DMS 273 treated with DMSO at 0.1 percent for 48 hours (cell line): ENCODE measurements at regions not wholly inside any gene's neighbourhood (a gene's known extent, or its start where the extent isn't known, plus 50 kb on each side); places are given as distances from the start of the nearest gene placed in this dataset.
"Not testable (repeated sequence)": the region's sequence is repeated elsewhere in the genome, so short reads cannot be mapped to it uniquely, and the experiment has no call there.

Experiments
- DNase-seq: peaks from one replicate; lab custom pipeline; 2025; lab: John Stamatoyannopoulos, UW

- DNase-seq = no peak
These were observed 298.7 kb upstream of the NRG3 start for GRCh38 chr10:81576336-81576735.

GRCh38 chr10:81594991-81595390 lies 280.0 kb upstream of the NRG3 start:
- DNase-seq = no peak

GRCh38 chr10:81600185-81600584 lies 274.8 kb upstream of the NRG3 start:
- DNase-seq = no peak

GRCh38 chr10:81603106-81603620 lies 271.8 kb upstream of the NRG3 start:
- DNase-seq = no peak

- DNase-seq = not testable (repeated sequence)
These were observed 230.5 kb upstream of the NRG3 start for GRCh38 chr10:81644485-81644884.

GRCh38 chr10:81655986-81656385 lies 219.0 kb upstream of the NRG3 start:
- no peak for DNase-seq

- no peak for DNase-seq
These were observed 212.2 kb upstream of the NRG3 start for GRCh38 chr10:81662837-81663236.

GRCh38 chr10:81664800-81665199 lies 210.2 kb upstream of the NRG3 start:
- not testable (repeated sequence) for DNase-seq

- DNase-seq = no peak
These were observed 200.1 kb upstream of the NRG3 start for GRCh38 chr10:81674941-81675340.

- DNase-seq = no peak
These were observed 195.7 kb upstream of the NRG3 start for GRCh38 chr10:81679291-81679690.

- DNase-seq = no peak
These were observed 194.6 kb upstream of the NRG3 start for GRCh38 chr10:81680359-81680758.

- no peak for DNase-seq
These were observed 186.5 kb upstream of the NRG3 start for GRCh38 chr10:81688459-81688858.

GRCh38 chr10:81696609-81697388 lies 178.2 kb upstream of the NRG3 start:
- no peak for DNase-seq

GRCh38 chr10:81704596-81704995 lies 170.4 kb upstream of the NRG3 start:
- DNase-seq = no peak

GRCh38 chr10:81708416-81708815 lies 166.6 kb upstream of the NRG3 start:
- DNase-seq = no peak

GRCh38 chr10:81708929-81709328 lies 166.1 kb upstream of the NRG3 start:
- DNase-seq = no peak

- no peak for DNase-seq
These were observed 152.6 kb upstream of the NRG3 start for GRCh38 chr10:81722399-81722798.

- DNase-seq = no peak
These were observed 150.6 kb upstream of the NRG3 start for GRCh38 chr10:81724431-81724830.

- no peak for DNase-seq
These were observed 149.1 kb upstream of the NRG3 start for GRCh38 chr10:81725851-81726250.

- DNase-seq = no peak
These were observed 146.3 kb upstream of the NRG3 start for GRCh38 chr10:81728692-81729091.

GRCh38 chr10:81730891-81731290 lies 144.1 kb upstream of the NRG3 start:
- no peak for DNase-seq

- DNase-seq = no peak
These were observed 141.5 kb upstream of the NRG3 start for GRCh38 chr10:81733542-81733941.

- DNase-seq = not testable (repeated sequence)
These were observed 139.8 kb upstream of the NRG3 start for GRCh38 chr10:81735167-81735566.

- no peak for DNase-seq
These were observed 115.9 kb upstream of the NRG3 start for GRCh38 chr10:81759111-81759510.
